ENCODE measurements at regions not wholly inside any gene's neighbourhood (a gene's known extent, or its start where the extent isn't known, plus 50 kb on each side); places are given as distances from the start of the nearest gene placed in this dataset.

DNA sequence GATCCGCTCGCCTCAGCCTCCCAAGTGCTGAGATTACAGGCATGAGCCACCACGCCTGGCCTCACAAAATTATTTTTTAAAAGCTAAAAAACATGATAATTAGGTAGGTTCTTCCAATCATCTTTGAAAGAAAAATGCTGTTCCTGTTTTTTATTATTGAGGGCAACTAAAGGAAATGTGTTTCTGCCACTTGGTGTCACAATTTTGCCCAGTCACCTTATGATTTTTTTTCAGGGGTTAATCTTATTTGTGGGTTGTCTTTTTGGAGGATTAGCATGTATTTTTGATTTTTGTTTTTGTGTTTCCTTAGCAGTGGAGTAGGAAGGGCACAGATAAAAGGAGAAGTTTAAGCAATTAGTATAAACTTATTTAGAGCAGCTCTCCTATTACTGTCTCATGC is 79.8 kb downstream of the PRORP start:
- intact Hi-C loops (cut with micrococcal nuclease; ENCODE audit: unreplicated experiment) = no loop called here
- CTCF ChIA-PET (ENCODE audit: unreplicated experiment) = no interaction called here
- BruUV-seq (replicated peaks) = no TSS peak

DNA sequence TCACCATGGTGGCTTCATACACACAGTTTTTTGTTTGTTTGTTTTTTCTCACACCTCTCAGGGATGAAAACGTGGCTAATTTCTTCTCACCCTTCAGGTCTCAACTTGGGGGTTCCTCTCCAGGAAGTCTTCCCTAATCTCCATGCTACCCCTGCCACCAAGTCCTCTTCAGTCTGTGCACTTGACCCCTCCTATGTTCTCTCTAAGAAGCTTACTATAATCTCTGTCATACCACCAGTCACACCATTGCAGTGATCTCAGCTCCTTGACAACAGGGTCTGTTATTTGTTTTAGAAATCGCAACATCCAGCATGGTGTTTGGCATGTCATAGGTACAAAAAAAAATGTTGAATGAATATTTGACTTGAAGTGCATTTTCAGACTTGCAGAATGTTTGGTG is 83.4 kb downstream of the PRORP start:
- no peaks in the 10 kb centered on the region for H3K9me3 ChIP-seq (ENCODE audit: low read length)
- no TSS peak for BruUV-seq (replicated peaks)
- intact Hi-C loops (cut with micrococcal nuclease; ENCODE audit: unreplicated experiment) = no loop called here
- POLR2A ChIA-PET = interaction anchor here (0.9 kb wide), 1 partner anchor 51 kb away, joined by 3 read pairs; no protein-coding TSS in a partner anchor
- peaks cover 4% of the 10 kb centered on the region for H3K4me1 ChIP-seq (ENCODE audit: insufficient read depth, low read length, poor library complexity, severe bottlenecking)
- no peaks in the 10 kb centered on the region for H3K9me2 ChIP-seq (ENCODE audit: insufficient read depth, low read length)
- no peaks in the 10 kb centered on the region for H4K20me1 ChIP-seq (ENCODE audit: insufficient read depth, low read length)
- CTCF ChIA-PET (ENCODE audit: unreplicated experiment) = no interaction called here
- no peak for TF ChIP-seq EZH2phosphoT487 (IDR thresholded peaks at IDR 0.05; ENCODE audit: borderline replicate concordance, low read depth, low read length)
- TF ChIP-seq, protein P1, sequence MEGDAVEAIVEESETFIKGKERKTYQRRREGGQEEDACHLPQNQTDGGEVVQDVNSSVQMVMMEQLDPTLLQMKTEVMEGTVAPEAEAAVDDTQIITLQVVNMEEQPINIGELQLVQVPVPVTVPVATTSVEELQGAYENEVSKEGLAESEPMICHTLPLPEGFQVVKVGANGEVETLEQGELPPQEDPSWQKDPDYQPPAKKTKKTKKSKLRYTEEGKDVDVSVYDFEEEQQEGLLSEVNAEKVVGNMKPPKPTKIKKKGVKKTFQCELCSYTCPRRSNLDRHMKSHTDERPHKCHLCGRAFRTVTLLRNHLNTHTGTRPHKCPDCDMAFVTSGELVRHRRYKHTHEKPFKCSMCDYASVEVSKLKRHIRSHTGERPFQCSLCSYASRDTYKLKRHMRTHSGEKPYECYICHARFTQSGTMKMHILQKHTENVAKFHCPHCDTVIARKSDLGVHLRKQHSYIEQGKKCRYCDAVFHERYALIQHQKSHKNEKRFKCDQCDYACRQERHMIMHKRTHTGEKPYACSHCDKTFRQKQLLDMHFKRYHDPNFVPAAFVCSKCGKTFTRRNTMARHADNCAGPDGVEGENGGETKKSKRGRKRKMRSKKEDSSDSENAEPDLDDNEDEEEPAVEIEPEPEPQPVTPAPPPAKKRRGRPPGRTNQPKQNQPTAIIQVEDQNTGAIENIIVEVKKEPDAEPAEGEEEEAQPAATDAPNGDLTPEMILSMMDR (conservative IDR thresholded peaks at IDR 0.05; ENCODE audit: low read length) = no peak
- no peak for DNase-seq (ENCODE audit: low spot score)
- no peaks in the 10 kb centered on the region for H3K79me2 ChIP-seq (ENCODE audit: insufficient read depth, low read depth, low read length)
- H3K36me3 ChIP-seq (ENCODE audit: insufficient read depth, low read length) = 0 out of 2 replicates have a peak, but pooled peaks cover 3% of the 10 kb centered on the region
- no peak overlapping the region for H3K4me3 ChIP-seq (ENCODE audit: low read depth, low read length, poor library complexity, severe bottlenecking)
- no peak overlapping the region for H3K27ac ChIP-seq (ENCODE audit: low read depth, low read length, poor library complexity, severe bottlenecking)
- H3K4me2 ChIP-seq (ENCODE audit: low read length) = no peak overlapping the region
- no peak overlapping the region for H2AFZ ChIP-seq (ENCODE audit: low read length)

More for the DNA sequence above, 79.8 kb downstream of the PRORP start:
- H3K4me2 ChIP-seq (ENCODE audit: low read length) = no peak overlapping the region
- H3K4me3 ChIP-seq (ENCODE audit: low read depth, low read length, poor library complexity, severe bottlenecking) = no peak overlapping the region
- no peak overlapping the region for H2AFZ ChIP-seq (ENCODE audit: low read length)
- H3K4me1 ChIP-seq (ENCODE audit: insufficient read depth, low read length, poor library complexity, severe bottlenecking) = peaks cover 4% of the 10 kb centered on the region
- POLR2A ChIA-PET = interaction anchor here (0.7 kb wide), 1 partner anchor 40 kb away, joined by 5 read pairs; no protein-coding TSS in a partner anchor
- H3K79me2 ChIP-seq (ENCODE audit: insufficient read depth, low read depth, low read length) = no peaks in the 10 kb centered on the region
- no peak for DNase-seq (ENCODE audit: low spot score)
- TF ChIP-seq EZH2phosphoT487 (IDR thresholded peaks at IDR 0.05; ENCODE audit: borderline replicate concordance, low read depth, low read length) = no peak
- TF ChIP-seq, protein P1 (conservative IDR thresholded peaks at IDR 0.05; ENCODE audit: low read length) = no peak
- no peaks in the 10 kb centered on the region for H3K9me3 ChIP-seq (ENCODE audit: low read length)
- peaks cover 9% of the 10 kb centered on the region; the same call in 1 of the 2 replicates for H3K36me3 ChIP-seq (ENCODE audit: insufficient read depth, low read length)
- H3K27ac ChIP-seq (ENCODE audit: low read depth, low read length, poor library complexity, severe bottlenecking) = no peak overlapping the region
- H3K9me2 ChIP-seq (ENCODE audit: insufficient read depth, low read length) = no peaks in the 10 kb centered on the region
- H4K20me1 ChIP-seq (ENCODE audit: insufficient read depth, low read length) = no peaks in the 10 kb centered on the region

DNA sequence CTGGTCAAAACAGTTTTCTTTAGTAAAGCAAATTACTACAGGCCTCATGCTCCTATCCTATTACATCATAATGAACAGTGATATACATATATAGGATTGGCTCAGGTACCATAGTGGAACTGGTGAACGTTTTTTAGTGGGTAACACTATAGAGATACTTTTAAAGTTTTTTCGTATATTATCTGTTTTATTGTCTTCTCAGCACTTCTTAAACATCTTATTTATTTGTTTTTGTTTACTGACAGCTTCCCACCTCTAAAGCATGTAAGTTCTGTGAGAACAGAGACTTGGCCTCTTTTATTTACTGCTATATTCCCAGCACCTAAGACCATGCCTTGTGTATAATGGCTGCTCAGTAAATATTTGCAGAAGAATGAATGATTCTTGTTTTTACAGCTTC is 81.1 kb upstream of the PSMA6 start:
- no peaks in the 10 kb centered on the region for H3K9me2 ChIP-seq (ENCODE audit: insufficient read depth, low read length)
- no peaks in the 10 kb centered on the region for H3K79me2 ChIP-seq (ENCODE audit: insufficient read depth, low read depth, low read length)
- H3K9me3 ChIP-seq (ENCODE audit: low read length) = no peaks in the 10 kb centered on the region
- no peaks in the 10 kb centered on the region for H4K20me1 ChIP-seq (ENCODE audit: insufficient read depth, low read length)
- no peak for DNase-seq (ENCODE audit: low spot score)
- ChIA-PET POLR2A (interaction anchor here (0.8 kb wide), 1 partner anchor 108 kb away, joined by 3 read pairs; no protein-coding TSS in a partner anchor), CTCF (ENCODE audit: unreplicated experiment) (interaction anchor here (0.6 kb wide), 1 partner anchor 41 kb away, joined by 3 read pairs; no protein-coding TSS in a partner anchor)
- H3K4me1 ChIP-seq (ENCODE audit: insufficient read depth, low read length, poor library complexity, severe bottlenecking) = no peaks in the 10 kb centered on the region
- 0 out of 2 replicates have a peak, but pooled peaks cover 3% of the 10 kb centered on the region for H3K36me3 ChIP-seq (ENCODE audit: insufficient read depth, low read length)
- no peak overlapping the region for H3K4me3 ChIP-seq (ENCODE audit: low read depth, low read length, poor library complexity, severe bottlenecking)
- H3K27ac ChIP-seq (ENCODE audit: low read depth, low read length, poor library complexity, severe bottlenecking) = no peak overlapping the region
- intact Hi-C loops (cut with micrococcal nuclease; ENCODE audit: unreplicated experiment) = no loop called here
- TF ChIP-seq, protein P1 (conservative IDR thresholded peaks at IDR 0.05; ENCODE audit: low read length) = no peak
- no peak for TF ChIP-seq EZH2phosphoT487 (IDR thresholded peaks at IDR 0.05; ENCODE audit: borderline replicate concordance, low read depth, low read length)
- no peak overlapping the region for H3K4me2 ChIP-seq (ENCODE audit: low read length)
- BruUV-seq (replicated peaks) = no TSS peak
- no peak overlapping the region for H2AFZ ChIP-seq (ENCODE audit: low read length)
